Mammary epithelial cell (primary cell): ENCODE measurements at regions not wholly inside any gene's neighbourhood (a gene's known extent, or its start where the extent isn't known, plus 50 kb on each side); places are given as distances from the start of the nearest gene placed in this dataset.

Experiments used
- EZH2 ChIP-seq: IDR thresholded peaks from 2 replicates; pipeline ENCODE4 v1.6.1; 2012; ENCODE audit warnings: low read length, inconsistent platforms, borderline replicate concordance
- TF ChIP-seq, protein P1 (sequence below), 2 donors: IDR thresholded peaks in 1 of 2; conservative IDR thresholded peaks in 1 of 2; 2 replicates each; pipeline ENCODE4 v1.5.1; 2011 to 2012; ENCODE audit warnings: inconsistent platforms in 2 of 2, low read length in 2 of 2, mild to moderate bottlenecking in 2 of 2, control low read depth in 1 of 2, low read depth in 1 of 2; ENCODE audit not compliant: insufficient read depth in 1 of 2; ENCODE audit errors: extremely low read depth in 1 of 2

- TF ChIP-seq, protein P1, sequence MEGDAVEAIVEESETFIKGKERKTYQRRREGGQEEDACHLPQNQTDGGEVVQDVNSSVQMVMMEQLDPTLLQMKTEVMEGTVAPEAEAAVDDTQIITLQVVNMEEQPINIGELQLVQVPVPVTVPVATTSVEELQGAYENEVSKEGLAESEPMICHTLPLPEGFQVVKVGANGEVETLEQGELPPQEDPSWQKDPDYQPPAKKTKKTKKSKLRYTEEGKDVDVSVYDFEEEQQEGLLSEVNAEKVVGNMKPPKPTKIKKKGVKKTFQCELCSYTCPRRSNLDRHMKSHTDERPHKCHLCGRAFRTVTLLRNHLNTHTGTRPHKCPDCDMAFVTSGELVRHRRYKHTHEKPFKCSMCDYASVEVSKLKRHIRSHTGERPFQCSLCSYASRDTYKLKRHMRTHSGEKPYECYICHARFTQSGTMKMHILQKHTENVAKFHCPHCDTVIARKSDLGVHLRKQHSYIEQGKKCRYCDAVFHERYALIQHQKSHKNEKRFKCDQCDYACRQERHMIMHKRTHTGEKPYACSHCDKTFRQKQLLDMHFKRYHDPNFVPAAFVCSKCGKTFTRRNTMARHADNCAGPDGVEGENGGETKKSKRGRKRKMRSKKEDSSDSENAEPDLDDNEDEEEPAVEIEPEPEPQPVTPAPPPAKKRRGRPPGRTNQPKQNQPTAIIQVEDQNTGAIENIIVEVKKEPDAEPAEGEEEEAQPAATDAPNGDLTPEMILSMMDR (conservative IDR thresholded peaks at IDR 0.05 in 1 of 2, IDR thresholded peaks at IDR 0.05 in 1 of 2; ENCODE audit: extremely low read depth in 1 of 2, insufficient read depth in 1 of 2, low read depth in 1 of 2, low read length in 2 of 2) = no peak
- no peak for TF ChIP-seq EZH2
These were observed 244.2 kb upstream of the SLITRK3 start for GRCh38 chr3:165440380-165440779.
